Activated B cell treated with CpG ODN at 0.5 μM for 24 hours (primary cell): ENCODE measurements at regions not wholly inside any gene's neighbourhood (a gene's known extent, or its start where the extent isn't known, plus 50 kb on each side); places are given as distances from the start of the nearest gene placed in this dataset.

Experiments
- ATAC-seq: fragments of 200-7000 bp; cut with Tn5 transposase; one replicate; pipeline ENCODE4 v1.10.0; 2021; ENCODE audit warnings: low read depth, mild to moderate bottlenecking, moderate library complexity
- CTCF ChIA-PET: fragments of 350-600 bp; sonication (Branson Sonifier 250); formaldehyde crosslinking; loops from one replicate; lab custom pipeline; 2021; ENCODE audit warnings: antibody characterized with exemption; lab: Charles Lee
- POLR2A ChIA-PET: fragments of 350-600 bp; sonication (Branson Sonifier 250); formaldehyde crosslinking; loops from one replicate; lab custom pipeline; 2021; ENCODE audit warnings: antibody characterized with exemption; lab: Charles Lee
- DNase-seq: peaks from one replicate; pipeline ENCODE4 v3.0.0; 2022
- H3K27ac Mint-ChIP-seq: one replicate; pipeline ENCODE4 v1.8.0; 2020; ENCODE audit warnings: mixed read lengths
- H3K27me3 Mint-ChIP-seq: one replicate; pipeline ENCODE4 v1.8.0; 2021; ENCODE audit warnings: mixed read lengths
- H3K36me3 Mint-ChIP-seq: one replicate; pipeline ENCODE4 v1.8.0; 2021; ENCODE audit warnings: low read depth, mixed read lengths
- H3K4me1 Mint-ChIP-seq: one replicate; pipeline ENCODE4 v1.8.0; 2021; ENCODE audit warnings: mixed read lengths
- H3K4me3 Mint-ChIP-seq: one replicate; pipeline ENCODE4 v1.8.0; 2020; ENCODE audit warnings: mild to moderate bottlenecking, mixed read lengths
- H3K9me3 Mint-ChIP-seq: one replicate; pipeline ENCODE4 v1.8.0; 2020; ENCODE audit warnings: mixed read lengths
- CTCF ChIP-seq: fragments of 200-600 bp; IDR thresholded peaks from one replicate; pipeline ENCODE4 v1.8.0; 2022; ENCODE audit warnings: antibody characterized with exemption, mild to moderate bottlenecking
- intact Hi-C: fragments of 100-400 bp; cut with micrococcal nuclease; formaldehyde crosslinking; loops from one replicate; pipeline ENCODE4 v1.15.1; 2024

GRCh38 chr3:182621435-182622240 lies 171.7 kb upstream of the ATP11B start:
- POLR2A ChIA-PET: no interaction called here
- ATAC-seq: no peak
- Mint-ChIP-seq H3K27ac (no peak overlapping the region), H3K9me3 (no peaks in the 10 kb centered on the region), H3K4me1 (no peaks in the 10 kb centered on the region), H3K27me3 (peaks cover 8% of the 10 kb centered on the region), H3K4me3 (no peak overlapping the region), H3K36me3 (no peaks in the 10 kb centered on the region)
- CTCF ChIA-PET: no interaction called here
- TF ChIP-seq CTCF: no peak
- intact Hi-C loops: no loop called here
- DNase-seq: no peak

GRCh38 chr3:182622241-182622545 lies 171.1 kb upstream of the ATP11B start:
- TF ChIP-seq CTCF: no peak
- intact Hi-C loops: no loop called here
- ATAC-seq (no peak), DNase-seq (no peak)
- POLR2A ChIA-PET: no interaction called here
- no peaks in the 10 kb centered on the region for H3K9me3 Mint-ChIP-seq
- no peak overlapping the region for H3K27ac Mint-ChIP-seq
- H3K36me3 Mint-ChIP-seq: no peaks in the 10 kb centered on the region
- H3K4me3 Mint-ChIP-seq: no peak overlapping the region
- H3K4me1 Mint-ChIP-seq: no peaks in the 10 kb centered on the region
- CTCF ChIA-PET: no interaction called here
- H3K27me3 Mint-ChIP-seq: peaks cover 8% of the 10 kb centered on the region

- Mint-ChIP-seq H3K4me1 (no peaks in the 10 kb centered on the region), H3K4me3 (no peak overlapping the region), H3K9me3 (no peaks in the 10 kb centered on the region), H3K36me3 (no peaks in the 10 kb centered on the region), H3K27me3 (no peaks in the 10 kb centered on the region), H3K27ac (no peak overlapping the region)
- DNase-seq (no peak), ATAC-seq (no peak)
- intact Hi-C loops: no loop called here
- TF ChIP-seq CTCF: no peak
- ChIA-PET POLR2A (no interaction called here), CTCF (no interaction called here)
Measured at GRCh38 chr3:182626484-182627467, 166.5 kb upstream of the ATP11B start.

- no peaks in the 10 kb centered on the region for H3K27me3 Mint-ChIP-seq
- no peak overlapping the region for H3K27ac Mint-ChIP-seq
- no peak overlapping the region for H3K4me3 Mint-ChIP-seq
- H3K9me3 Mint-ChIP-seq: no peaks in the 10 kb centered on the region
- intact Hi-C loops: no loop called here
- CTCF ChIA-PET: no interaction called here
- DNase-seq (no peak), ATAC-seq (no peak)
- no peak for TF ChIP-seq CTCF
- H3K36me3 Mint-ChIP-seq: no peaks in the 10 kb centered on the region
- POLR2A ChIA-PET: no interaction called here
- no peaks in the 10 kb centered on the region for H3K4me1 Mint-ChIP-seq
Measured at GRCh38 chr3:182628531-182628930, 164.8 kb upstream of the ATP11B start.

GRCh38 chr3:182629521-182629920 lies 163.8 kb upstream of the ATP11B start:
- ATAC-seq (no peak), DNase-seq (no peak)
- CTCF ChIA-PET: no interaction called here
- Mint-ChIP-seq H3K9me3 (no peaks in the 10 kb centered on the region), H3K4me3 (no peak overlapping the region), H3K4me1 (no peaks in the 10 kb centered on the region), H3K36me3 (no peaks in the 10 kb centered on the region), H3K27ac (no peak overlapping the region), H3K27me3 (no peaks in the 10 kb centered on the region)
- POLR2A ChIA-PET: no interaction called here
- intact Hi-C loops: no loop called here
- no peak for TF ChIP-seq CTCF
